ENCODE measurements at regions not wholly inside any gene's neighbourhood (a gene's known extent, or its start where the extent isn't known, plus 50 kb on each side); places are given as distances from the start of the nearest gene placed in this dataset.

DNA sequence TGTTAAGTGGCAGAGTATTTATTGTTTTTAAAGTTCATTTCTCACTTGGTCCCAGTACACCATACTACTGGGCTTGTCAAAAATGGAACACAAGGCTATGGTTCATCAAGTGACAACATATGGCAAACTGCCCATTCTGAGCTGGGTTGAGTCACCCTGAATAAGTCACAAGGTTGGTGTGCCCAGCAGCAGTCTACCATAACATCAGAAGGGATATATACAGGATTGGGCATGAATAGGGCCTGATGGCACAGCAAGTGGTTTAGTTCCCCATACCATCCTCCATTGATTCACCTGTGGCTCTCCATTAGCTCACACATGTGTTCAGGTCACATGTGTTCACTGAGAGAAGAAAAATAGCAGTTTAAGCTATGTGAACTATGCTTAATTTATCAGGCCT lies 249.8 kb upstream of the PRDM9 start:
- no peak for TF ChIP-seq SP1 (IDR thresholded peaks at IDR 0.05)
- TF ChIP-seq LEF1 (IDR thresholded peaks at IDR 0.05; ENCODE audit: borderline replicate concordance): no peak
- TF ChIP-seq ARNT (IDR thresholded peaks at IDR 0.05): no peak
- TF ChIP-seq CTBP1 (IDR thresholded peaks at IDR 0.05; ENCODE audit: borderline replicate concordance): no peak
- TF ChIP-seq NFRKB (IDR thresholded peaks at IDR 0.05): no peak

All from HEK293T (cell line).